Hindlimb muscle (tissue), 1 donor: ENCODE measurements at regions not wholly inside any gene's neighbourhood (a gene's known extent, or its start where the extent isn't known, plus 50 kb on each side); places are given as distances from the start of the nearest gene placed in this dataset.
"Not testable (repeated sequence)": the region's sequence is repeated elsewhere in the genome, so short reads cannot be mapped to it uniquely, and the experiment has no call there.

Source experiments
- DNase-seq: peaks from one replicate; pipeline ENCODE4 v3.0.0-alpha.2; 2013

GRCh38 chr9:3773362-3774060, 247.7 kb upstream of the RFX3 start:
- DNase-seq, result no peak

- DNase-seq, result no peak
These were observed 243.8 kb upstream of the RFX3 start for GRCh38 chr9:3769646-3770045.

GRCh38 chr9:3768712-3769457, 243.1 kb upstream of the RFX3 start:
- no peak for DNase-seq

- no peak for DNase-seq
These were observed 242.5 kb upstream of the RFX3 start for GRCh38 chr9:3768286-3768685.

GRCh38 chr9:3762076-3762475, 236.3 kb upstream of the RFX3 start:
- no peak for DNase-seq

GRCh38 chr9:3760031-3760430, 234.2 kb upstream of the RFX3 start:
- no peak for DNase-seq

- DNase-seq, result no peak
These were observed 233.2 kb upstream of the RFX3 start for GRCh38 chr9:3758816-3759576.

- DNase-seq, result no peak
These were observed 230.3 kb upstream of the RFX3 start for GRCh38 chr9:3756071-3756470.

GRCh38 chr9:3751125-3751758, 225.4 kb upstream of the RFX3 start:
- no peak for DNase-seq

GRCh38 chr9:3750321-3750720, 224.5 kb upstream of the RFX3 start:
- no peak for DNase-seq

- no peak for DNase-seq
These were observed 220.8 kb upstream of the RFX3 start for GRCh38 chr9:3746296-3747275.

- no peak for DNase-seq
These were observed 218.2 kb upstream of the RFX3 start for GRCh38 chr9:3743901-3744413.

- no peak for DNase-seq
These were observed 216.8 kb upstream of the RFX3 start for GRCh38 chr9:3742586-3742985.

GRCh38 chr9:3741729-3742128, 215.9 kb upstream of the RFX3 start:
- no peak for DNase-seq

- DNase-seq, result no peak
These were observed 215.1 kb upstream of the RFX3 start for GRCh38 chr9:3740690-3741419.

GRCh38 chr9:3736161-3736560, 210.4 kb upstream of the RFX3 start:
- DNase-seq, result no peak

- no peak for DNase-seq
These were observed 209.4 kb upstream of the RFX3 start for GRCh38 chr9:3735251-3735650.

GRCh38 chr9:3733527-3734262, 207.9 kb upstream of the RFX3 start:
- DNase-seq, result not testable (repeated sequence)

- no peak for DNase-seq
These were observed 207.2 kb upstream of the RFX3 start for GRCh38 chr9:3733039-3733408.
